GM21576 (cell line): ENCODE measurements at regions not wholly inside any gene's neighbourhood (a gene's known extent, or its start where the extent isn't known, plus 50 kb on each side); places are given as distances from the start of the nearest gene placed in this dataset.
"Not testable (repeated sequence)": the region's sequence is repeated elsewhere in the genome, so short reads cannot be mapped to it uniquely, and the experiment has no call there.

ENCODE experiments used
- ATAC-seq: cut with Tn5 transposase; IDR thresholded peaks from one replicate; pipeline ENCODE4 v1.9.1; 2021; ENCODE audit warnings: mild to moderate bottlenecking, moderate library complexity; ENCODE audit not compliant: unreplicated experiment

DNA sequence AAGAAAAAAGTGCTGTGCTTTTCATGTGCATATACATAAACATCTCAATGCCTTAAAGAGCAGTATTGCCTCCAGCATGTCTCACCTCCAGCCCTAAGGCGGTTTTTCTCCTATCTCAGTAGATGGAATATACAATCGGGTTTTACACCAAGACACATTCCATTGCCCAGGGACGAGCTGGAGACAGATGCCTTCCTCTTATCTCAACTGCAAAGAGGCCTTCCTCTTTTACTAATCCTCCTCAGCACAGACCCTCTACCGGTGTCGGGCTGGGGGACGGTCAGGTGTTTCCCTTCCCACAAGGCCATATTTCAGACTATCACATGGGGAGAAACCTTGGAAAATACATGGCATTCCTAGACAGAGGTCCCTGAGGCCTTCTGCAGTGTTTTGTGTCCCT lies 385.3 kb downstream of the AMY1C start:
- ATAC-seq = not testable (repeated sequence)

DNA sequence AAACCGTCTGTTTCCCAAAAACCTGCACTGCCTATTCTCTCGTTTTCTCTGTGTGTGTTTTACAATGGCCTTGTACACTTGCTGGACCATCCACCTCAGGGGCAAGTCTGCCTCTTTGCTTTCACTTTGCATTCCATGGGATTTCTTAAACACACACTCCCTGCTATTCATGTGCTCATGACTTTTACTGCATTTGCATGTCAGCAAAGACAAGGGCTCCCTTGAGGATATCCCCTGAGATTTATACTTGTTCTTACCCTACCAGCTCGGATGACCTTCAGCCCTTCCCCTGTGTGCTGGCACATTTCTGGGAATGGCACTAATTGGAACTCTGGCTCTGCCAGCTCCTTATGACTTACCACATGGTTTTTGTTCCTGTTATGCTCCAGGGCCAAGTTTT lies 386.9 kb downstream of the AMY1C start:
- no peak for ATAC-seq

GRCh38 chr1:104156738-104157137 lies 407.0 kb downstream of the AMY1C start:
- no peak for ATAC-seq

DNA sequence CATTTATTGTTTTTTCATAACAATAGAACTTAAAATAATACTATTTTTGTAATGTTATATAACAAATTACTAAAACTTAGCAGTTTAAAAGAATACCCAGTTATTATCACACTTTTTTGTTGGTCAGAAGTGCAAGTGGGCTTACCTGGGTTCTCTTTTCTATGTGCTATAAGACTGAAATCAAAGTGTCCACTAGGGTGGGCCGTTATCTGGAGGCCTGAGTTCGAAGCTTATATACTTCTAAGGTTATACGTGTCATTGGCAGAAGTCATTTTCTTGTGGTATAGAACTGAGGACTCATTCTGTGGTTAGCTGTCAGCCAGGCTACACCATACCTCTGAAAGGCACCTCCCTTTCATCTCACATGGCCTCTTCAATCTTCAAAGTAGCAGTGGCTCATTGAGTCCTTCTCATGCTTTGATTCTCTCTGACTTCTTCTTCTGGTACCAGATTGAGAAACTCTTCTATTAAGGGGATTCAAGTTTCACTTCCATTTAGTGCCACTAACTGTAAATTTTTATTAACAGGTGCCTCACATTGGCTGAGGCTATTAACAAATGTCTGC lies 414.3 kb downstream of the AMY1C start:
- no peak for ATAC-seq

- ATAC-seq = no peak
Observed at GRCh38 chr1:104172243-104172681, 422.6 kb downstream of the AMY1C start.

DNA sequence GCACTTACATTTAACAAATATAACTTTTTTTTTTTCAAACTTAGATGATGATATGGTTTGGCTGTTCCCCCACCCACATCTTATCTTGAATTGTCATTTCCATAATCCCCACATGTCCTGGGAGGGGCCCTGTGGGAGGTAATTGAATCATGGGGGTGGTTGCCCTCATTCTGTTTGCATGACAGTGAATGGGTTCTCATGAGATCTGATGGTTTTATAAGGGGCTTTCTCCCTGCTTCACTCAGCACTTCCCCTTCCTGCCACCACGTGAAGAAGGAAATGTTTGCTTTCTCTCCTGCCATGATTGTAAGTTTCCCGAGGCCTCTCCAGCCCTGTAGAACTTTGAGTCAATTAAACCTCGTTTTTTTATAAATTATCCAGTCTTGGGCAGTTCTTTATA lies 432.6 kb downstream of the AMY1C start:
- no peak for ATAC-seq

DNA sequence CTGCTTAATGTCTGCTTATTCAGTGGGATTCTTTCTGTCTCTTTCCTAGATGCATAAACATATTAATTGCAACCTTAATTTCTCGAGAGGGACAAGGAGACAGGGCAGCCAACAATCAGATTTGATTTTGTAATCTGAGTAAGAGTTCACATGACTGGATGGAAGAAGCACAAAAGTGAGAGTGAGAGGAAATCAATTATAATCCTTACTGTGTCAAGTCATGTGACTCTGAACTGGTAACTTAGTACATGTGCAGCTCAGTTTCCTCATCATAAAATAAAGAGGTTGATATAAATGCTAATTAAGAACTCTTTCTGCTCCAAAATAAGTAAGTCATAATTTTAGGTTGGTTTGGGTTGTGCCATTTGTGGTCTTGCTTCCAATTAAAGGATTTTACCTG lies 439.5 kb downstream of the AMY1C start:
- ATAC-seq = no peak

DNA sequence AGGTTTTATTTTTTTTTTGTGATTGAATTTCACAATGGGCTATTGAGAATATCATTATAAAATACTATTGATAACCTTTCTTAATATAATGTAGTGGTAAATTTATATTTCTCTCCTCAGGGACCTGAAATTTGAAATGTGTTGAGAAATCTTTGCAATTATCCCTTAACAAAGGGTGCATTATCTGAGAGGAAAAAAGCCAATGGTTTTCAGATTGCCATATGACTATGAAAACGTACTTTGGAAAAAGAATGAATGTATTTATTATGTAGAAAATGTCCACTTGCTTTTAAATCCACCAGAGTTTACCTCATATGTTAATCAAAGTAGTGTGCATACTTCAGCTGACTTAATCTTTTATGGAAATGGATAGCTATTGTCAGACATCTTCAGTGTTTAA lies 441.1 kb downstream of the AMY1C start:
- no peak for ATAC-seq

- ATAC-seq = no peak
Observed at GRCh38 chr1:104195395-104195794, 445.7 kb downstream of the AMY1C start.

GRCh38 chr1:104196136-104196535 lies 446.4 kb downstream of the AMY1C start:
- no peak for ATAC-seq

DNA sequence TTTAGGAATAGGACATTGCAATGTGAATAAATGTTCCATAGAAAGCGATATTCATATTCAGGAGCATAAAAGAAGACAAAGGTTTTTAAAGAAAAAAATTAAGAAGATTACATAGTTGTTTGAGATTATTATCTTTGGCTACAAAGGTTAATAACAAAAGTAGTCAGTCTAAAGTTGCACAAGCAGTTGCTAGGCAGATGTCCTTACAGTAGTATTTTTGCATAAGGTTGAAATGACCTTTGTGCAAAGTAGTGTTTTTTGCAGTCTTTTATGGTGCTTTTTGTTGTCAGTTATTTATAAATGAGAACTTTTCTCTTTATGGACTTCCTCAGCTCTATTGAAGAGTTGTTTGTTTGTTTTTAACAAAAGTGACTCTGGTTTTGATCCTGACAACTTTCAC lies 447.8 kb downstream of the AMY1C start:
- no peak for ATAC-seq

DNA sequence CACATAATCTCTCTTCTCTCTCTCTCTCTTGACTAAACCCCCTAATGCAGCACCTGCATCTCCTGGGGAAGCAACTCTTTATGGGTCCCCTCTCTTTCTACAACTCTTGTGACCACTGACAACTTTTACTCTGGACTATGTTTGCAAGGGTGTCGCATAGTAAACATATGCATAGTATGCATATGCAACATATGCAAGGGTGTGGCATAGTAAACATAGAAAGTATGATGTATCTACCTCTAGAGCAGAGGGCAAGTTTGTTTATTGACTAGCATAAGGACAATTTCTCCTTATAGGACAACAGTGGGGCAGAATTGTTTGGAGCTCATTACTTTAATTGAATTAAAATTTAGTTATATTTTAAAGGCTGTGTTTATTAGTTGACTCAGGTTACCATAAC lies 462.5 kb downstream of the AMY1C start:
- no peak for ATAC-seq

DNA sequence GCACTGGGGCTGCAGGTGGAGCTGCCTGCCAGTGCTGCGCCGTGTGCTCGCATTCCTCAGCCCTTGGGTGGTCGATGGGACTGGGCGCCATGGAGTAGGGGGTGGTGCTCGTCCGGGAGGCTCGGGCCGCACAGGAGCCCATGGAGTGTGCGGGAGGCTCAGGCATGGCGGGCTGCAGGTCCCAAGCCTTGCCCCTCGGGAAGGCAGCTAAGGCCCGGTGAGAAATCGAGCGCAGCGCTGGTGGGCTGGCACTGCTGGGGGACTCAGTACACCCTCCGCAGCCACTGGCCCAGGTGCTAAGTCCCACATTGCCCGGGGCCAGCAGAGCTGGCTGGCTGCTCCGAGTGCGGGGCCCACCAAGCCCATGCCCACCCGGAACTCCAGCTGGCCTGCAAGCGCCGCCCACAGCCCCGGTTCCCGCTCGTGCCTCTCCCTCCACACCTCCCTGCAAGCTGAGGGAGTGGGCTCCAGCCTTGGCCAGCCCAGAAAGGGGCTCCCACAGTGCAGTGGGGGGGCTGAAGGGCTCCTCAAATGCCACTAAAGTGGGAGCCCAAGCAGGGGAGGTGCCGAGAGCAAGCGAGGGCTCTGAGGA lies 467.8 kb downstream of the AMY1C start:
- ATAC-seq = not testable (repeated sequence)

DNA sequence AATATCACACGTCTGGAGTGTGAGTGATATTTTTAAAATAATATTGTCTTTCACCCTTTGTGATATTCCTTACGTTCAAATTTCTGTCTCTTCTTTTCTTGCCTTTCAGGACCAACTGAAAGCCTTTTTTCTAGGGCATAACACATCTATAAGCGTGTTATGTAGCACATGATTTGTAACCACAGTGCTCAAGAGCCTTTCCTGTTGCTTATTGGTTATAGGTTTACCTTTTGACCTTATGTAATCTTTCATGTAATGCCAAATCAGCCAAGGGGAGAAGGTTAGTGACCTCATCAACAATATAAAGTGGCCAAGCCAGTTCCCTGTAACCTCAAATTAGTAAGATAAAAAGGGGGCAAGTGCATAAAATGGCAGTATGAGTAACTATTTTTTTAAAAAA lies 480.2 kb downstream of the AMY1C start:
- no peak for ATAC-seq

- no peak for ATAC-seq
Observed at GRCh38 chr1:104231676-104232075, 482.0 kb downstream of the AMY1C start.

DNA sequence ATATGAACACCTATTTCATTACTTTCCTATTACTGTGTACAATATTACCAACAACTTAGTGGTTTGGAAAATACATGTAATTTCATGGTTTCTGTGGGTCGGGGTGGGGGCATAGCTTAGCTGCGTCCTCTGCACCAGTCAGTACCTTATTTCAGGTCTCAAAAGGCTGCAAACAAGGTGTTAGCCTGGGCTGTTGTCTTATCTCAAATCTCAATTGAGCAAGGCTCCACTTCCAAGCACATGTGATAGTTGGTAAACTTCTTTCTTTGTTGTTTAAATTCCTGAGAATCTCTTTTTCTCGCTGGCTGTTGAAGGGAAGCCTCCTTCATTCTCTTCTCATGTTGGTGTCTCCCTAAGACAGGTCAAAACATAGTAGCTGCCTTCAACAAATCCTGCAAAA lies 485.4 kb downstream of the AMY1C start:
- ATAC-seq = no peak

- ATAC-seq = no peak
Observed at GRCh38 chr1:104238991-104239390, 489.3 kb downstream of the AMY1C start.

- ATAC-seq = no peak
Observed at GRCh38 chr1:104248385-104248784, 498.7 kb downstream of the AMY1C start.

DNA sequence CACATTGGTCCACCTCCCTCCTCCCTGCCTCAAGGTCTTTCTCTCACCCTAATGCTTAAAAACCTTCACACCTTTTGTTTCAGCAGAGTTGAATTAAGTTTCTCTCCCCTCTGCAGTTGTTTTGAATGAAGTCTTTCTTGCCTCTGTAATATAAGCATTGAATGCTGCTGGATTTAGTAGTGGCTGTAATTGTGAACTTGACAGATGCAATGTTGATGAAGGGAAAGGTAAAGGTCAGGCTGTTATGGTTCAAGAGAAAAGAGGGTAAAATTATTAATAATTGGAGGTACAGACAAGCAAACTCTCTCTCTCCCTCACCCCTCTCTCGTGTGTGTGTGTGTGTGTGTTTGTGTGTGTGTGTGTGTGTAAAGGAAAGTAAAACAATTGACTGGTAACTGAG lies 509.8 kb downstream of the AMY1C start:
- no peak for ATAC-seq

- not testable (repeated sequence) for ATAC-seq
Observed at GRCh38 chr1:104263110-104263509, 513.4 kb downstream of the AMY1C start.

DNA sequence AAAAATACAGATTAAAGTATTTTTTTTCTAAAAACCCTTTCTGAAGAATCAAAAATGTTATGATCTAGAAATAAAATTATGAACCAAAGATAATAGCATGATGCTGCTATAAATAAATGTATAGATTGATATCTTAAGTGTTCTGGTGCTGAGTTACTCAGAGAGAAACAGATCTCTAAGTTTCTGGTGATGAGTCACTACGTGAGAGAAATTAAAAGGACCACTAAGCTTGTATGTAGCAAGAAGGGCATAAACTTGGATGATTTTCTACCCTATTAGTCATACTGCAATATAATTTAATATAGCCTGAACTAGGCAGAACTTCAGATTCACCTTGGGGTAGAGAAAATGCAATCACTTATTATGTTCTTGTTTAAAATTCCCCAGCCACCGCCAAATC lies 514.8 kb downstream of the AMY1C start:
- ATAC-seq = no peak

GRCh38 chr1:104265163-104265562 lies 515.5 kb downstream of the AMY1C start:
- no peak for ATAC-seq

GRCh38 chr1:104266612-104267011 lies 516.9 kb downstream of the AMY1C start:
- ATAC-seq = no peak
